ENCODE measurements at regions not wholly inside any gene's neighbourhood (a gene's known extent, or its start where the extent isn't known, plus 50 kb on each side); places are given as distances from the start of the nearest gene placed in this dataset.
A peak's percentile ranks its signal among the peaks of the same experiment; 100 is the strongest.
"Not testable (repeated sequence)": the region's sequence is repeated elsewhere in the genome, so short reads cannot be mapped to it uniquely, and the experiment has no call there.

DNA sequence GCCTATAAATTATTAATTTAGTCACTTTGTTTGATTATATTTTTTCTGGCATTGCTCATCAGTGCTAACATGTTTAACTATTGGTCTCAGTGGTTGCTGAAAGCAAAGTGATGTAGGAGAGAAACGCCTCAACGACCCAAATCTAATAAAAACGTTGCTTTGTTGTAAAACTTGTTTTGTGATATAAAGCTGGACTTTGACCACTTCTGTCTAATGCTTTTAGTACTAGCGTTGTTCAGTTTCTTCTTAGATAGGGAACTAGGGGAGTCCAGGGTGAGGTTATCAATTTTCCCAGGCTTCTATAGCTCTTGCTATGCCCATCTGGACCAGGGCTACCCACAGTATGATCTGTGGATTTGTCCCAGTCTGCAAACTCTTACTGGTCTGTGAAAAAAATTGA lies 80.6 kb upstream of the TBC1D5 start:
- Mint-ChIP-seq H3K27me3 (peaks cover 2 to 8% of the 10 kb centered on the region in 2 donors), H3K4me3 (no peak overlapping the region), H3K4me1 (peaks cover 0 to 3% (median 0%) of the 10 kb centered on the region in 3 donors), H3K9me3 (no peaks in the 10 kb centered on the region), H3K36me3 (no peaks in the 10 kb centered on the region), H3K27ac (no peak overlapping the region)
- Histone ChIP-seq H3K27me3 (ENCODE audit: insufficient read depth, low read length, poor library complexity, severe bottlenecking) (no peaks in the 10 kb centered on the region), H3K4me3 (ENCODE audit: low read length) (no peak overlapping the region), H3K4me1 (ENCODE audit: insufficient read depth, low read length) (no peaks in the 10 kb centered on the region), H3K9me3 (ENCODE audit: low read length) (no peaks in the 10 kb centered on the region), H3K27ac (ENCODE audit: low read depth, low read length) (no peak overlapping the region), H3K36me3 (ENCODE audit: insufficient read depth, low read length) (no peaks in the 10 kb centered on the region)
- POLR2A ChIA-PET = no interaction called here
- no peak for DNase-seq
- CTCF ChIA-PET = no interaction called here

GRCh38 chr3:17820704-17821103 lies 78.3 kb upstream of the TBC1D5 start:
- Histone ChIP-seq H3K36me3 (ENCODE audit: insufficient read depth, low read length) (no peaks in the 10 kb centered on the region), H3K9me3 (ENCODE audit: low read length) (no peaks in the 10 kb centered on the region), H3K4me1 (ENCODE audit: insufficient read depth, low read length) (no peaks in the 10 kb centered on the region), H3K4me3 (ENCODE audit: low read length) (no peak overlapping the region), H3K27me3 (ENCODE audit: insufficient read depth, low read length, poor library complexity, severe bottlenecking) (no peaks in the 10 kb centered on the region), H3K27ac (ENCODE audit: low read depth, low read length) (no peak overlapping the region)
- H3K36me3 Mint-ChIP-seq = no peaks in the 10 kb centered on the region
- H3K4me1 Mint-ChIP-seq = peaks cover 0 to 3% (median 0%) of the 10 kb centered on the region in 3 donors
- ChIA-PET CTCF (no interaction called here), POLR2A (no interaction called here)
- DNase-seq = no peak
- peaks cover 2 to 7% of the 10 kb centered on the region in 2 donors for H3K27me3 Mint-ChIP-seq
- no peak overlapping the region for H3K27ac Mint-ChIP-seq
- H3K9me3 Mint-ChIP-seq = no peaks in the 10 kb centered on the region
- no peak overlapping the region for H3K4me3 Mint-ChIP-seq

- H3K4me3 Mint-ChIP-seq = no peak overlapping the region
- H3K4me1 Mint-ChIP-seq = peaks cover 0 to 3% (median 0%) of the 10 kb centered on the region in 3 donors
- H3K4me1 ChIP-seq (ENCODE audit: insufficient read depth, low read length) = no peaks in the 10 kb centered on the region
- no peak overlapping the region for H3K27ac ChIP-seq (ENCODE audit: low read depth, low read length)
- no peak overlapping the region for H3K4me3 ChIP-seq (ENCODE audit: low read length)
- no peaks in the 10 kb centered on the region for H3K9me3 ChIP-seq (ENCODE audit: low read length)
- no peaks in the 10 kb centered on the region for H3K36me3 ChIP-seq (ENCODE audit: insufficient read depth, low read length)
- ChIA-PET POLR2A (no interaction called here), CTCF (no interaction called here)
- H3K27me3 ChIP-seq (ENCODE audit: insufficient read depth, low read length, poor library complexity, severe bottlenecking) = no peaks in the 10 kb centered on the region
- DNase-seq = no peak
- H3K9me3 Mint-ChIP-seq = no peaks in the 10 kb centered on the region
- peak overlapping the region in 1 of 8 donors; percentile 36 for H3K27ac Mint-ChIP-seq
- H3K36me3 Mint-ChIP-seq = no peaks in the 10 kb centered on the region
- peaks cover 0 to 3% of the 10 kb centered on the region in 2 donors for H3K27me3 Mint-ChIP-seq
These were observed 77.8 kb upstream of the TBC1D5 start for GRCh38 chr3:17820275-17820674.

DNA sequence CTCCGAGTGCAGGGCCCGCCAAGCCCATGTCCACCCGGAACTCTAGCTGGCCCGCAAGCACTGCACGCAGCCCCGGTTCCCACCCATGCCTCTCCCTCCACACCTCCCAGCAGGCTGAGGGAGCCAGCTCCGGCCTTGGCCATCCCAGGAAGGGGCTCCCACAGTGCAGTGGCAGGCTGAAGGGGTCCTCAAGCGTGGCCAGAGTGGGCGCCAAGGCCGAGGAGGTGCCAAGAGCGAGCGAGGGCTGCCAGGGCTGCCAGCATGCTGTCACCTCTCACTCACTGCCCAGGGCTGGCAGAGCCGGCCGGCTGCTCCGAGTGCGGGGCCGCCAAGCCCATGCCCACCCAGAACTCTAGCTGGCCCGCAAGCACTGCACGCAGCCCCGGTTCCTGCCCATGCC lies 75.5 kb upstream of the TBC1D5 start:
- DNase-seq; H3K9me3 ChIP-seq (ENCODE audit: low read length); H3K27ac Mint-ChIP-seq; H3K27ac ChIP-seq (ENCODE audit: low read depth, low read length); H3K4me1 Mint-ChIP-seq; H3K36me3 Mint-ChIP-seq; POLR2A ChIA-PET; H3K4me3 ChIP-seq (ENCODE audit: low read length); H3K27me3 ChIP-seq (ENCODE audit: insufficient read depth, low read length, poor library complexity, severe bottlenecking); H3K4me3 Mint-ChIP-seq; H3K9me3 Mint-ChIP-seq; H3K27me3 Mint-ChIP-seq; H3K36me3 ChIP-seq (ENCODE audit: insufficient read depth, low read length); H3K4me1 ChIP-seq (ENCODE audit: insufficient read depth, low read length): not testable (repeated sequence)
- CTCF ChIA-PET = interaction anchor here (1.8 kb wide), 1 partner anchor 23 kb away, joined by 6 read pairs; no protein-coding TSS in a partner anchor

GRCh38 chr3:17817545-17817944 lies 75.1 kb upstream of the TBC1D5 start:
- Histone ChIP-seq H3K9me3 (ENCODE audit: low read length) (no peaks in the 10 kb centered on the region), H3K27me3 (ENCODE audit: insufficient read depth, low read length, poor library complexity, severe bottlenecking) (no peaks in the 10 kb centered on the region), H3K27ac (ENCODE audit: low read depth, low read length) (no peak overlapping the region), H3K4me1 (ENCODE audit: insufficient read depth, low read length) (no peaks in the 10 kb centered on the region), H3K36me3 (ENCODE audit: insufficient read depth, low read length) (no peaks in the 10 kb centered on the region), H3K4me3 (ENCODE audit: low read length) (no peak overlapping the region)
- no peaks in the 10 kb centered on the region for H3K36me3 Mint-ChIP-seq
- ChIA-PET CTCF (interaction anchor here (1.8 kb wide), 1 partner anchor 24 kb away, joined by 6 read pairs; no protein-coding TSS in a partner anchor), POLR2A (no interaction called here)
- no peak for DNase-seq
- no peaks in the 10 kb centered on the region for H3K9me3 Mint-ChIP-seq
- no peak overlapping the region for H3K4me3 Mint-ChIP-seq
- H3K27me3 Mint-ChIP-seq = peaks cover 0 to 1% of the 10 kb centered on the region in 2 donors
- no peak overlapping the region for H3K27ac Mint-ChIP-seq
- peaks cover 0 to 3% (median 0%) of the 10 kb centered on the region in 3 donors for H3K4me1 Mint-ChIP-seq

GRCh38 chr3:17816839-17817238 lies 74.4 kb upstream of the TBC1D5 start:
- H3K4me1 ChIP-seq (ENCODE audit: insufficient read depth, low read length); POLR2A ChIA-PET; H3K9me3 Mint-ChIP-seq; H3K27me3 ChIP-seq (ENCODE audit: insufficient read depth, low read length, poor library complexity, severe bottlenecking); H3K4me3 Mint-ChIP-seq; DNase-seq; H3K36me3 ChIP-seq (ENCODE audit: insufficient read depth, low read length); H3K27me3 Mint-ChIP-seq; H3K4me1 Mint-ChIP-seq; H3K27ac ChIP-seq (ENCODE audit: low read depth, low read length); H3K36me3 Mint-ChIP-seq; H3K9me3 ChIP-seq (ENCODE audit: low read length); H3K4me3 ChIP-seq (ENCODE audit: low read length): not testable (repeated sequence)
- CTCF ChIA-PET = interaction anchor here (1.8 kb wide), 1 partner anchor 24 kb away, joined by 6 read pairs; no protein-coding TSS in a partner anchor
- peak overlapping the region in 1 of 8 donors; percentile 7 for H3K27ac Mint-ChIP-seq

DNA sequence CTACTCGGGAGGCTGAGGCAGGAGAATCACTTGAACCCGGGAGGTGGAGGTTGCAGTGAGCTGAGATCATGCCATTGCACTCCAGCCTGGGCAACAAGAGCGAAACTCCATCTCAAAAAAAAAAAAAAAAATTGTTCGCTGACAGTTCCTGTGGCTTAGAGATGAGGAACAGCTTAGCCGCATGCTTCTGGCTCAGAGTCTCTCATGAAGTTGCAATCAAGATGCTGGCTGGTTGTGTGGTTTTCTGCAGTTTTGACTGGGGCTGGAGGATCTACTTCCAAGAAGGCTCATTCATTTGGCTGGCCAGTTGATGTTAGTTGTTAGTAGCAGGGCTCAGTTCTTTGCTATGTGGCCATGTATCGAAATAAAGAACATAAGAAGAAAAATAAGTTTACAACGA lies 69.9 kb upstream of the TBC1D5 start:
- CTCF ChIA-PET; H3K27ac ChIP-seq (ENCODE audit: low read depth, low read length); POLR2A ChIA-PET; H3K9me3 Mint-ChIP-seq; H3K4me1 Mint-ChIP-seq; H3K27me3 ChIP-seq (ENCODE audit: insufficient read depth, low read length, poor library complexity, severe bottlenecking); H3K4me3 Mint-ChIP-seq; H3K4me3 ChIP-seq (ENCODE audit: low read length); DNase-seq; H3K36me3 Mint-ChIP-seq; H3K36me3 ChIP-seq (ENCODE audit: insufficient read depth, low read length); H3K9me3 ChIP-seq (ENCODE audit: low read length); H3K27ac Mint-ChIP-seq; H3K4me1 ChIP-seq (ENCODE audit: insufficient read depth, low read length): not testable (repeated sequence)
- H3K27me3 Mint-ChIP-seq = peaks cover 8 to 33% of the 10 kb centered on the region in 2 donors

DNA sequence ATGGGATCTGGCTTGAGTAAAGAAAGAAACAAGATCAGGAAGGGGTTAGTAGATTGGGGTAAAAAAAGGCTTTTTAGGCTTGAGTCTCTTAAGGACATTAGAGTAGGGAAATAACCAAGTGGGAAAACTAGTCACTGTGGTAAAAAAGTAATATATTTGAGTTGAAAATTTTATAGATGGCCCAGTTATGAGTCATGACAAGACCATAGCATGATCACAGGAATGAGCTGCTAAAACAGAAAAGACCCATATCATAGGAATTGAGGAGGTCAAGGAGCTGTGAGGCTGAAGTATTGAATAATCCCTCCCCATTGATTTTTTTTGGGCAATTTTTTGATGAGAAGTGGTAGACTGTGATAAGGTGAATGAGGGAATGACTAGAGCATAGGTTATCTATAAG lies 69.2 kb upstream of the TBC1D5 start:
- Histone ChIP-seq H3K9me3 (ENCODE audit: low read length) (no peaks in the 10 kb centered on the region), H3K36me3 (ENCODE audit: insufficient read depth, low read length) (no peaks in the 10 kb centered on the region), H3K4me3 (ENCODE audit: low read length) (no peak overlapping the region), H3K4me1 (ENCODE audit: insufficient read depth, low read length) (no peaks in the 10 kb centered on the region), H3K27ac (ENCODE audit: low read depth, low read length) (no peak overlapping the region), H3K27me3 (ENCODE audit: insufficient read depth, low read length, poor library complexity, severe bottlenecking) (peaks cover 5% of the 10 kb centered on the region)
- Mint-ChIP-seq H3K9me3 (no peaks in the 10 kb centered on the region), H3K27me3 (peaks cover 10 to 39% of the 10 kb centered on the region in 2 donors), H3K27ac (no peak overlapping the region), H3K4me3 (no peak overlapping the region), H3K36me3 (no peaks in the 10 kb centered on the region), H3K4me1 (peaks cover 2 to 3% (median 3%) of the 10 kb centered on the region in 3 donors)
- CTCF ChIA-PET = no interaction called here
- POLR2A ChIA-PET = no interaction called here
- no peak for DNase-seq

DNA sequence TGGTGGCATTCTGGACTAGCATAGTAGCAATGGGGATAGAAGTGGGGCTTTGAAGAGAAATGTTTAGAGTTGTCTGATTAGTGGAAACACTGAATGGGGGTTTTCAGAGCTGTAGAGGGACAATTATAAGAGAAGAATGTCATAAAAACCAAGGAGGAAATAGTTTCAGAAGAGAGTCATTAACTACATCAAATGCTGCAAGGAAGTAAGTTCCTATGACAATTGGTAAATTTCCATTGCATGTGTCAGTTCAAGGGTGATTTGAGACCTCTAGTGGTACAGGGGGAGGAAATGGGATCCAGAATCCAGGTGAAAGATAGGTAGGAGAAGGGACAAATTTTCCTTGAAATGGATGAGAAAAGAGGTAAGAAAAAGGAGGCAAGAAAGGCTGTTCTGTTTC lies 68.3 kb upstream of the TBC1D5 start:
- no peak overlapping the region for H3K27ac ChIP-seq (ENCODE audit: low read depth, low read length)
- H3K36me3 ChIP-seq (ENCODE audit: insufficient read depth, low read length) = no peaks in the 10 kb centered on the region
- H3K27me3 Mint-ChIP-seq = peaks cover 15 to 40% of the 10 kb centered on the region in 2 donors
- peaks cover 7 to 12% (median 12%) of the 10 kb centered on the region in 3 donors for H3K4me1 Mint-ChIP-seq
- ChIA-PET CTCF (no interaction called here), POLR2A (no interaction called here)
- no peaks in the 10 kb centered on the region for H3K9me3 ChIP-seq (ENCODE audit: low read length)
- H3K27me3 ChIP-seq (ENCODE audit: insufficient read depth, low read length, poor library complexity, severe bottlenecking) = peaks cover 5% of the 10 kb centered on the region
- no peak overlapping the region for H3K27ac Mint-ChIP-seq
- DNase-seq = no peak
- H3K4me3 ChIP-seq (ENCODE audit: low read length) = no peak overlapping the region
- H3K36me3 Mint-ChIP-seq = no peaks in the 10 kb centered on the region
- H3K4me1 ChIP-seq (ENCODE audit: insufficient read depth, low read length) = peaks cover 4% of the 10 kb centered on the region
- no peak overlapping the region for H3K4me3 Mint-ChIP-seq
- no peaks in the 10 kb centered on the region for H3K9me3 Mint-ChIP-seq
